Kidney (tissue), 13 donors: ENCODE measurements at regions not wholly inside any gene's neighbourhood (a gene's known extent, or its start where the extent isn't known, plus 50 kb on each side); places are given as distances from the start of the nearest gene placed in this dataset.

ENCODE experiments used
- DNase-seq, 5 donors: peaks; one replicate each; pipeline ENCODE4 v3.0.0-alpha.2; 2013 to 2020
- FAIRE-seq: peaks from 2 replicates; lab custom pipeline; 2012; peaks lifted over from hg19 to GRCh38; lab: Jason Lieb, UNC
- H3K27ac ChIP-seq, 2 donors: one replicate each; pipeline ENCODE4 v1.7.0; 2013; ENCODE audit warnings: low read depth in 2 of 2, low read length in 2 of 2, inconsistent platforms in 1 of 2
- H3K27me3 ChIP-seq: one replicate; pipeline ENCODE4 v1.7.1; 2013; ENCODE audit warnings: low read length, inconsistent platforms; ENCODE audit not compliant: control insufficient read depth, insufficient read depth
- H3K36me3 ChIP-seq, 3 donors: one replicate each; pipeline versions ENCODE4 v1.7.0 to v1.7.1; 2013; ENCODE audit warnings: low read length in 3 of 3, control low read depth in 1 of 3, inconsistent platforms in 1 of 3; ENCODE audit not compliant: insufficient read depth in 3 of 3, control insufficient read depth in 2 of 3
- H3K4me1 ChIP-seq, 3 donors: one replicate each; pipeline versions ENCODE4 v1.7.0 to v1.7.1; 2013; ENCODE audit warnings: low read length in 3 of 3, inconsistent platforms in 1 of 3, low read depth in 1 of 3; ENCODE audit not compliant: control insufficient read depth in 2 of 3, insufficient read depth in 2 of 3
- H3K4me3 ChIP-seq, 3 donors: one replicate each; pipeline versions ENCODE4 v1.7.0 to v1.8.1; 2013; ENCODE audit warnings: low read length in 3 of 3, control low read depth in 1 of 3, inconsistent platforms in 1 of 3
- H3K9ac ChIP-seq, 3 donors: one replicate each; pipeline versions ENCODE4 v1.7.0 to v1.7.1; 2013; ENCODE audit warnings: low read length in 3 of 3, control low read depth in 1 of 3, inconsistent platforms in 1 of 3
- H3K9me3 ChIP-seq, 3 donors: one replicate each; pipeline versions ENCODE4 v1.7.0 to v1.7.1; 2013; ENCODE audit warnings: low read length in 3 of 3, control low read depth in 1 of 3, inconsistent platforms in 1 of 3; ENCODE audit not compliant: control insufficient read depth in 2 of 3, insufficient read depth in 1 of 3
- intact Hi-C: fragments of 100-400 bp; cut with DNase I; formaldehyde crosslinking; loops from one replicate; pipeline ENCODE4 v1.11.1; 2022
- TF ChIP-seq, protein P1 (sequence below): IDR thresholded peaks from 3 replicates; pipeline ENCODE4 v1.5.1; 2012; ENCODE audit warnings: mild to moderate bottlenecking, moderate library complexity, borderline replicate concordance; ENCODE audit not compliant: insufficient read depth; ENCODE audit errors: extremely low read depth
- donor health status: control.
- donor health status: control.
- donor health status: control.
- donor health status: control.
- donor health status: control.
- donor health status: DM: yes; HTN: yes; CAD: no.
- donor health status: Normal renal cell carcinoma (clear cell type).

DNA sequence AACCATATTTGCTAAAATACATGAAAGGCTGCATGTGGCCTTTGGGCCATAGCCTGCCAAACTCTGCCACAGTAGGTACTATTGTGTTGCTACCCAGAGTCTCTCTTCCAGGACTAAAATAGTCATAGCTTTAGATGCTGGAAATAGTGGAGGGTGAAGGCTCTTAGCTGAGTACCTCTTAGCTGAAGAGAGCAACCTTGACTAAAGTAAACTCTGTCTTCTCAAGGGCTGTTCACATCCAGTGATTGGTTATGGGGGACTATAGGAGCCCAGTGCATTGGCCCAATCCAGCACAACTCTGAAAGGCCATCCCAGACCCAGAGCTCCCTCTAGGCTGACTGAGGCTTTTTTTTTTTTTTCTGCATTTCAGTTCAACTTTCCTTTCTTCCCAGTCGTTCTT lies 117.8 kb upstream of the ACP3 start:
- Histone ChIP-seq H3K27ac (no peak overlapping the region), H3K27me3 (no peaks in the 10 kb centered on the region), H3K4me1 (no peaks in the 10 kb centered on the region), H3K9ac (no peak overlapping the region), H3K4me3 (no peak overlapping the region), H3K9me3 (no peaks in the 10 kb centered on the region), H3K36me3 (no peaks in the 10 kb centered on the region)
- DNase-seq (no peak), FAIRE-seq (no peak)
- intact Hi-C loops = no loop called here
- TF ChIP-seq, protein P1, sequence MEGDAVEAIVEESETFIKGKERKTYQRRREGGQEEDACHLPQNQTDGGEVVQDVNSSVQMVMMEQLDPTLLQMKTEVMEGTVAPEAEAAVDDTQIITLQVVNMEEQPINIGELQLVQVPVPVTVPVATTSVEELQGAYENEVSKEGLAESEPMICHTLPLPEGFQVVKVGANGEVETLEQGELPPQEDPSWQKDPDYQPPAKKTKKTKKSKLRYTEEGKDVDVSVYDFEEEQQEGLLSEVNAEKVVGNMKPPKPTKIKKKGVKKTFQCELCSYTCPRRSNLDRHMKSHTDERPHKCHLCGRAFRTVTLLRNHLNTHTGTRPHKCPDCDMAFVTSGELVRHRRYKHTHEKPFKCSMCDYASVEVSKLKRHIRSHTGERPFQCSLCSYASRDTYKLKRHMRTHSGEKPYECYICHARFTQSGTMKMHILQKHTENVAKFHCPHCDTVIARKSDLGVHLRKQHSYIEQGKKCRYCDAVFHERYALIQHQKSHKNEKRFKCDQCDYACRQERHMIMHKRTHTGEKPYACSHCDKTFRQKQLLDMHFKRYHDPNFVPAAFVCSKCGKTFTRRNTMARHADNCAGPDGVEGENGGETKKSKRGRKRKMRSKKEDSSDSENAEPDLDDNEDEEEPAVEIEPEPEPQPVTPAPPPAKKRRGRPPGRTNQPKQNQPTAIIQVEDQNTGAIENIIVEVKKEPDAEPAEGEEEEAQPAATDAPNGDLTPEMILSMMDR = no peak

DNA sequence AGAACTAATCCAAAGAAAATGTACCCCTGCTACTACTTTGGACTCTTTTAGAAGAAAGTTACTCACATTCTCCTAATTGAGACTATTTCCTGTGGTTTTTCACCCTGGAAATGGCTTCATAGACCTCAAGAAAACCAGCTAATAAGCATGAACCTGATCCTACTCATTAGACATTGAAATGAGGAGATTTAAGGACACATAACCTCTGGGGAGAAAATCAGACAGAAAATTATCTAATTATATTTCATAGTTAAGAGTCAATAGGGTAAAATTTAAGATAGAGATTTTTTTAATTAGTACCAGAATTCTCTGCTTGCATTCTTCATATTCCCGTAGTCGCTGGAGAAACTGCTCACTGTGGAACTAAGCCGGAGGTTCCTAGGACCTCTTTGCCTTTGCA lies 114.6 kb upstream of the ACP3 start:
- Histone ChIP-seq H3K27me3 (no peaks in the 10 kb centered on the region), H3K4me1 (no peaks in the 10 kb centered on the region), H3K36me3 (no peaks in the 10 kb centered on the region), H3K4me3 (no peak overlapping the region), H3K9me3 (no peaks in the 10 kb centered on the region), H3K27ac (no peak overlapping the region), H3K9ac (no peak overlapping the region)
- intact Hi-C loops = no loop called here
- FAIRE-seq = no peak
- TF ChIP-seq, protein P1 = no peak
- DNase-seq = no peak

DNA sequence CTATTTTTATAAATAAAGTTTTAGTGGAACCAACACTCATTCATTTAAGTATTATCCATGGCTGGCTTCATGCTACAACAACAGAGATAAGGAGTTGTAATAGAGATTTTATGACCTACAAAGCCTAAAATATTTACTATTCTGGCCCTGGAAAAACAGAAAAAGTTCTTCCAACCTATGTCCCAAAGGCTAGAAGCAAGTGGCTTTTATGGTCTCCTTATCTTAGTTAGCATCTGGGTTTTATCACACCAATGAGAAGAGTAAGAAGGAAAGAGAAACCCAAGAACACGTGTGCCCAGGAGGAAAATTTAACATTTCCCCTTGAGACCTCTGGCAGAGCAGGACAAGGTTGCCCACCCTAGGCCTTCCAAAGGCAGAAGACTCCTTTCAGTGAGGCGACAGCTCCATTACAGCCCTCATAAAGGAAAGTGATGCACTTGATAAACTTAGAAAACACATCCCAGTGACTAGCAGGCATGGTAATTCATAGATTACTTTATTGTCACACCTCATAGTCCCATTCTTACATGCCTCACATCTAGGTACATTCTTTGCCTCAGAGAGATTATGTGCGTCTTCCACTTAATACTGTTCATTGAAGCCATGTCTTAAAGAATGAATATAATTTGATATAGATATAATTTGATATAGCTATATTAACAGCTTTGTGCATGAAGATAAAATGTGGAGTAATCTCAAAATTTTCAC lies 113.2 kb upstream of the ACP3 start:
- Histone ChIP-seq H3K9me3 (no peaks in the 10 kb centered on the region), H3K27me3 (no peaks in the 10 kb centered on the region), H3K9ac (no peak overlapping the region), H3K36me3 (no peaks in the 10 kb centered on the region), H3K4me1 (no peaks in the 10 kb centered on the region), H3K4me3 (no peak overlapping the region), H3K27ac (no peak overlapping the region)
- DNase-seq (no peak), FAIRE-seq (no peak)
- TF ChIP-seq, protein P1 = no peak
- intact Hi-C loops = no loop called here

DNA sequence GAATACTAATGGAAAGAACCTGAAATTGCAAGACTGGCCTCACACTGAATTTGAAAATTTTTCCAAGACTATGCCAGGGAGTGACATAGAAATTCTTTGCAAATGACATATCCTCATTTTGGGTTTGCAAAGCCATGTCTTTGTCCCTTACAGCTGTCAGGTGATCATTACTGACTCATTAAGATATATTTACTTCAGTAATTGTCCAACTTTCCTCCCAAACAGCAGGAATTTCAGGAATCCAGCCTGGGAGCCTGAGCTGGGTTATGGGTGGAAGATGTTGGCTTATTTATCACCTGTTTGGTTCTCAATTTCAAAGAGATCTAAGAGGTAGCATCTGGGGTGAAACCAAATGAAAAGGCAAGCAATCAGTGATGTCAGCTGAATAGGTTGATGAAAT lies 111.6 kb upstream of the ACP3 start:
- no peaks in the 10 kb centered on the region for H3K9me3 ChIP-seq
- no peak overlapping the region for H3K27ac ChIP-seq
- DNase-seq (peak in 1 of 5 donors; percentile 13), FAIRE-seq (no peak)
- TF ChIP-seq, protein P1 = no peak
- H3K27me3 ChIP-seq = no peaks in the 10 kb centered on the region
- no peak overlapping the region for H3K9ac ChIP-seq
- intact Hi-C loops = no loop called here
- no peaks in the 10 kb centered on the region for H3K4me1 ChIP-seq
- H3K36me3 ChIP-seq = no peaks in the 10 kb centered on the region
- no peak overlapping the region for H3K4me3 ChIP-seq
